Vagina (tissue), 2 donors: ENCODE measurements at regions not wholly inside any gene's neighbourhood (a gene's known extent, or its start where the extent isn't known, plus 50 kb on each side); places are given as distances from the start of the nearest gene placed in this dataset.

ENCODE experiments used
- CTCF ChIP-seq, 3 experiments: fragments of 450-650 bp in 2 of 3; fragments of 200-600 bp in 1 of 3; sonication (generic) in 1 of 3; IDR thresholded peaks; one replicate each; pipeline ENCODE4 v1.5.1; 2017 to 2019; ENCODE audit warnings: antibody characterized with exemption in 3 of 3, mild to moderate bottlenecking in 2 of 3, moderate library complexity in 2 of 3
- POLR2A ChIP-seq, 2 donors: fragments of 450-650 bp; IDR thresholded peaks; one replicate each; pipeline ENCODE4 v1.6.1; 2017; ENCODE audit warnings: antibody characterized with exemption in 2 of 2, mild to moderate bottlenecking in 2 of 2, moderate library complexity in 2 of 2

GRCh38 chr5:36417668-36418067, 116.0 kb upstream of the RANBP3L start:
- TF ChIP-seq CTCF (IDR thresholded peaks at IDR 0.05): no peak
- TF ChIP-seq POLR2A (IDR thresholded peaks at IDR 0.05): no peak
